Karpas-422 (cell line): ENCODE measurements at regions not wholly inside any gene's neighbourhood (a gene's known extent, or its start where the extent isn't known, plus 50 kb on each side); places are given as distances from the start of the nearest gene placed in this dataset.
"Not testable (repeated sequence)": the region's sequence is repeated elsewhere in the genome, so short reads cannot be mapped to it uniquely, and the experiment has no call there.

Source experiments
- DNase-seq: peaks from one replicate; pipeline ENCODE4 v3.0.0-alpha.2; 2015
- H2AFZ ChIP-seq: fragments of 200-600 bp; sonication (generic); 2 replicates; pipeline ENCODE4 v1.6.1; 2014; ENCODE audit warnings: antibody characterized with exemption, low read length, mixed read lengths
- H3K27ac ChIP-seq: fragments of 200-600 bp; sonication (generic); 2 replicates; pipeline ENCODE4 v1.5.1; 2014; ENCODE audit warnings: mild to moderate bottlenecking, low read length, moderate library complexity
- H3K27me3 ChIP-seq: fragments of 200-600 bp; sonication (generic); 2 replicates; pipeline ENCODE4 v1.6.1; 2014; ENCODE audit warnings: low read length, mixed read lengths
- H3K36me3 ChIP-seq: fragments of 200-600 bp; sonication (generic); 2 replicates; pipeline ENCODE4 v1.6.1; 2014; ENCODE audit warnings: low read length, mixed read lengths; ENCODE audit not compliant: insufficient read depth
- H3K4me1 ChIP-seq: fragments of 200-600 bp; sonication (generic); 2 replicates; pipeline ENCODE4 v1.6.1; 2014; ENCODE audit warnings: mild to moderate bottlenecking, low read length, mixed read lengths
- H3K4me2 ChIP-seq: fragments of 200-600 bp; sonication (generic); 2 replicates; pipeline ENCODE4 v1.6.1; 2014; ENCODE audit warnings: low read length, low read depth, mild to moderate bottlenecking; ENCODE audit not compliant: poor library complexity, severe bottlenecking
- H3K4me3 ChIP-seq: fragments of 200-600 bp; sonication (generic); 2 replicates; pipeline ENCODE4 v1.5.1; 2014; ENCODE audit warnings: mild to moderate bottlenecking, antibody characterized with exemption, low read length, mixed read lengths
- H3K79me2 ChIP-seq: fragments of 200-600 bp; sonication (generic); 2 replicates; pipeline ENCODE4 v1.6.1; 2014; ENCODE audit warnings: mild to moderate bottlenecking, low read length, mixed read lengths
- H3K9ac ChIP-seq: fragments of 200-600 bp; sonication (generic); 2 replicates; pipeline ENCODE4 v1.6.0; 2014; ENCODE audit warnings: low read length
- H3K9me2 ChIP-seq: fragments of 200-600 bp; sonication (generic), shearing (Covaris generic); replicated peaks from 2 replicates; pipeline ENCODE4 v1.6.0; 2014; ENCODE audit warnings: mild to moderate bottlenecking, low read length, moderate library complexity; ENCODE audit not compliant: insufficient read depth
- H3K9me3 ChIP-seq: fragments of 300-700, 200-600 bp; sonication (generic); 2 replicates; pipeline ENCODE4 v1.6.1; 2014; ENCODE audit warnings: low read length, mixed read lengths
- H4K20me1 ChIP-seq: fragments of 200-600 bp; sonication (generic); 2 replicates; pipeline ENCODE4 v1.6.1; 2014; ENCODE audit warnings: mild to moderate bottlenecking, antibody characterized with exemption, low read length, low read depth; ENCODE audit not compliant: insufficient read depth

- no peak overlapping the region for H3K9ac ChIP-seq
- H3K9me3 ChIP-seq: no peaks in the 10 kb centered on the region
- no peaks in the 10 kb centered on the region for H3K27me3 ChIP-seq
- no peaks in the 10 kb centered on the region for H4K20me1 ChIP-seq
- no peaks in the 10 kb centered on the region for H3K36me3 ChIP-seq
- no peak overlapping the region for H3K27ac ChIP-seq
- no peak overlapping the region for H2AFZ ChIP-seq
- no peaks in the 10 kb centered on the region for H3K9me2 ChIP-seq
- no peak for DNase-seq
- H3K4me2 ChIP-seq: no peak overlapping the region
- no peaks in the 10 kb centered on the region for H3K79me2 ChIP-seq
- H3K4me1 ChIP-seq: no peaks in the 10 kb centered on the region
- H3K4me3 ChIP-seq: no peak overlapping the region
Measured at GRCh38 chr5:91493086-91493485, 110.0 kb upstream of the ARRDC3 start.

GRCh38 chr5:91491229-91491628 is 108.1 kb upstream of the ARRDC3 start:
- no peak for DNase-seq
- H3K9me3 ChIP-seq: no peaks in the 10 kb centered on the region
- no peaks in the 10 kb centered on the region for H3K9me2 ChIP-seq
- no peak overlapping the region for H3K9ac ChIP-seq
- no peak overlapping the region for H3K27ac ChIP-seq
- no peak overlapping the region for H3K4me2 ChIP-seq
- no peak overlapping the region for H3K4me3 ChIP-seq
- no peaks in the 10 kb centered on the region for H3K27me3 ChIP-seq
- no peaks in the 10 kb centered on the region for H4K20me1 ChIP-seq
- no peaks in the 10 kb centered on the region for H3K79me2 ChIP-seq
- H3K36me3 ChIP-seq: no peaks in the 10 kb centered on the region
- H3K4me1 ChIP-seq: no peaks in the 10 kb centered on the region
- no peak overlapping the region for H2AFZ ChIP-seq

- H3K27me3 ChIP-seq: no peaks in the 10 kb centered on the region
- no peak overlapping the region for H2AFZ ChIP-seq
- H3K79me2 ChIP-seq: no peaks in the 10 kb centered on the region
- H3K36me3 ChIP-seq: no peaks in the 10 kb centered on the region
- no peaks in the 10 kb centered on the region for H3K9me2 ChIP-seq
- no peak overlapping the region for H3K27ac ChIP-seq
- no peaks in the 10 kb centered on the region for H4K20me1 ChIP-seq
- no peak overlapping the region for H3K4me2 ChIP-seq
- DNase-seq: no peak
- H3K9me3 ChIP-seq: no peaks in the 10 kb centered on the region
- no peak overlapping the region for H3K4me3 ChIP-seq
- no peak overlapping the region for H3K9ac ChIP-seq
- no peaks in the 10 kb centered on the region for H3K4me1 ChIP-seq
Measured at GRCh38 chr5:91490316-91490715, 107.2 kb upstream of the ARRDC3 start.

GRCh38 chr5:91487420-91487819 is 104.3 kb upstream of the ARRDC3 start:
- no peaks in the 10 kb centered on the region for H3K4me1 ChIP-seq
- H3K36me3 ChIP-seq: no peaks in the 10 kb centered on the region
- no peak overlapping the region for H3K4me3 ChIP-seq
- H3K9ac ChIP-seq: no peak overlapping the region
- H3K4me2 ChIP-seq: no peak overlapping the region
- H3K9me2 ChIP-seq: no peaks in the 10 kb centered on the region
- no peaks in the 10 kb centered on the region for H3K9me3 ChIP-seq
- no peak overlapping the region for H3K27ac ChIP-seq
- no peak overlapping the region for H2AFZ ChIP-seq
- DNase-seq: no peak
- H4K20me1 ChIP-seq: no peaks in the 10 kb centered on the region
- no peaks in the 10 kb centered on the region for H3K27me3 ChIP-seq
- no peaks in the 10 kb centered on the region for H3K79me2 ChIP-seq

GRCh38 chr5:91486638-91487037 is 103.5 kb upstream of the ARRDC3 start:
- H3K27ac ChIP-seq: no peak overlapping the region
- DNase-seq: no peak

GRCh38 chr5:91484662-91485061 is 101.5 kb upstream of the ARRDC3 start:
- no peak overlapping the region for H3K4me3 ChIP-seq
- no peak for DNase-seq
- H3K4me1 ChIP-seq: no peaks in the 10 kb centered on the region
- H3K27ac ChIP-seq: no peak overlapping the region
- no peaks in the 10 kb centered on the region for H3K27me3 ChIP-seq
- H3K4me2 ChIP-seq: no peak overlapping the region
- no peaks in the 10 kb centered on the region for H4K20me1 ChIP-seq
- H3K9ac ChIP-seq: no peak overlapping the region
- H2AFZ ChIP-seq: no peak overlapping the region
- H3K36me3 ChIP-seq: no peaks in the 10 kb centered on the region
- no peaks in the 10 kb centered on the region for H3K9me2 ChIP-seq
- H3K79me2 ChIP-seq: no peaks in the 10 kb centered on the region
- H3K9me3 ChIP-seq: no peaks in the 10 kb centered on the region

More at GRCh38 chr5:91486638-91487037, 103.5 kb upstream of the ARRDC3 start:
- no peak overlapping the region for H3K9ac ChIP-seq
- no peaks in the 10 kb centered on the region for H3K36me3 ChIP-seq
- H3K79me2 ChIP-seq: no peaks in the 10 kb centered on the region
- no peaks in the 10 kb centered on the region for H3K27me3 ChIP-seq
- H2AFZ ChIP-seq: no peak overlapping the region
- no peak overlapping the region for H3K4me2 ChIP-seq
- no peak overlapping the region for H3K4me3 ChIP-seq
- no peaks in the 10 kb centered on the region for H3K9me2 ChIP-seq
- H3K4me1 ChIP-seq: no peaks in the 10 kb centered on the region
- no peaks in the 10 kb centered on the region for H4K20me1 ChIP-seq
- no peaks in the 10 kb centered on the region for H3K9me3 ChIP-seq

- DNase-seq, H3K27me3 ChIP-seq, H3K36me3 ChIP-seq, H3K4me2 ChIP-seq, H3K9me3 ChIP-seq, H3K27ac ChIP-seq, H4K20me1 ChIP-seq, H3K4me1 ChIP-seq, H3K9ac ChIP-seq, H3K9me2 ChIP-seq, H3K79me2 ChIP-seq, H3K4me3 ChIP-seq, H2AFZ ChIP-seq: not testable (repeated sequence)
Measured at GRCh38 chr5:91479376-91479775, 96.3 kb upstream of the ARRDC3 start.

GRCh38 chr5:91478096-91478495 is 95.0 kb upstream of the ARRDC3 start:
- Histone ChIP-seq H3K27me3 (no peaks in the 10 kb centered on the region), H3K36me3 (no peaks in the 10 kb centered on the region), H3K27ac (no peak overlapping the region), H3K79me2 (no peaks in the 10 kb centered on the region), H3K4me3 (no peak overlapping the region), H3K9me3 (no peaks in the 10 kb centered on the region), H3K4me2 (no peak overlapping the region), H2AFZ (no peak overlapping the region), H3K9me2 (no peaks in the 10 kb centered on the region), H3K4me1 (no peaks in the 10 kb centered on the region), H3K9ac (no peak overlapping the region), H4K20me1 (no peaks in the 10 kb centered on the region)
- no peak for DNase-seq

GRCh38 chr5:91477408-91477807 is 94.3 kb upstream of the ARRDC3 start:
- Histone ChIP-seq H3K27me3 (no peaks in the 10 kb centered on the region), H3K9me2 (no peaks in the 10 kb centered on the region), H3K4me2 (no peak overlapping the region), H3K36me3 (no peaks in the 10 kb centered on the region), H3K9me3 (no peaks in the 10 kb centered on the region), H3K27ac (no peak overlapping the region), H4K20me1 (no peaks in the 10 kb centered on the region), H3K4me3 (no peak overlapping the region), H3K79me2 (no peaks in the 10 kb centered on the region), H3K4me1 (no peaks in the 10 kb centered on the region), H2AFZ (no peak overlapping the region), H3K9ac (no peak overlapping the region)
- DNase-seq: no peak
